Choroid plexus epithelial cell (primary cell): ENCODE measurements at regions not wholly inside any gene's neighbourhood (a gene's known extent, or its start where the extent isn't known, plus 50 kb on each side); places are given as distances from the start of the nearest gene placed in this dataset.

Experiments
- DNase-seq: peaks from one replicate; pipeline ENCODE4 v3.0.0-alpha.2; 2010; ENCODE audit warnings: low read depth
- H3K4me3 ChIP-seq: 2 replicates; pipeline ENCODE4 v1.5.1; 2011; ENCODE audit warnings: low read depth, mild to moderate bottlenecking, control low read depth, low read length, moderate library complexity
- TF ChIP-seq, protein P1 (sequence below): conservative IDR thresholded peaks from 2 replicates; pipeline ENCODE4 v1.5.1; 2011; ENCODE audit warnings: low read depth, mild to moderate bottlenecking, control low read depth, inconsistent platforms, low read length, moderate library complexity

DNA sequence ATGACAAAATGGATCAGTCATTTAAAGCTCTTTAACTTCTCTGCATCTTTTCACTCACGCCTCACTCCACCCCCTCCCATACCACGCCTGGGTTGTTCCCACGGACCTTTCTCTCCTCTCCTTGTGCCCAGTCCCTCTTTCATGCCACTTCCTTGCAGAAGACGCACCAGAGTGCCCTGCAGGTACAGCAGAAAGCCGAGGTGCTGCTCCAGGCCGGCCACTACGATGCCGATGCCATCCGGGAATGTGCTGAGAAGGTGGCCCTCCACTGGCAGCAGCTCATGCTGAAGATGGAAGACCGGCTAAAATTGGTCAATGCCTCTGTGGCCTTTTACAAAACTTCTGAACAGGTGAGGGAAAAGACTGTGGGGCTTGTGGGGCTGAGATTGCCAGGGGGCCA, 296.1 kb upstream of the UMPS start:
- no peak for DNase-seq
- TF ChIP-seq, protein P1, sequence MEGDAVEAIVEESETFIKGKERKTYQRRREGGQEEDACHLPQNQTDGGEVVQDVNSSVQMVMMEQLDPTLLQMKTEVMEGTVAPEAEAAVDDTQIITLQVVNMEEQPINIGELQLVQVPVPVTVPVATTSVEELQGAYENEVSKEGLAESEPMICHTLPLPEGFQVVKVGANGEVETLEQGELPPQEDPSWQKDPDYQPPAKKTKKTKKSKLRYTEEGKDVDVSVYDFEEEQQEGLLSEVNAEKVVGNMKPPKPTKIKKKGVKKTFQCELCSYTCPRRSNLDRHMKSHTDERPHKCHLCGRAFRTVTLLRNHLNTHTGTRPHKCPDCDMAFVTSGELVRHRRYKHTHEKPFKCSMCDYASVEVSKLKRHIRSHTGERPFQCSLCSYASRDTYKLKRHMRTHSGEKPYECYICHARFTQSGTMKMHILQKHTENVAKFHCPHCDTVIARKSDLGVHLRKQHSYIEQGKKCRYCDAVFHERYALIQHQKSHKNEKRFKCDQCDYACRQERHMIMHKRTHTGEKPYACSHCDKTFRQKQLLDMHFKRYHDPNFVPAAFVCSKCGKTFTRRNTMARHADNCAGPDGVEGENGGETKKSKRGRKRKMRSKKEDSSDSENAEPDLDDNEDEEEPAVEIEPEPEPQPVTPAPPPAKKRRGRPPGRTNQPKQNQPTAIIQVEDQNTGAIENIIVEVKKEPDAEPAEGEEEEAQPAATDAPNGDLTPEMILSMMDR = no peak
- H3K4me3 ChIP-seq = no peak overlapping the region

DNA sequence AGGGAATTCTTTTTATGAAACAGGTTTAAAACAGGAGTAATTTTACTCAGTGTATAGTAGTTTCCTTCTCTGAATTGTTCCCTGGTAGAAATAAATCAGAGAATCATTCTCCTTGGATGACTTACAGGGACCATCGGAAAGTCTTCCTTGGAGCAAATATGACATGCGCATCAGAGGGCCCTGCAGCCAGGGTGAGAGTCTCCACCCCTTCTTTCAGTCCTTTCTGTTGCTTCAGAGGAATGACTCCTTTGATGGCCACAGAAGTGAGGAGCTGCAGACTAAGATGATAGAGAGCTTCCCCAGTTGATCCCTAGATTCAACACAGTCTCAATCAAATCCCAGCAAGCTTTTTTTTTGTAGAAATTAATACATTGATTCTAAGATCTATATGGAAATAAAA, 294.8 kb upstream of the UMPS start:
- DNase-seq = no peak
- no peak overlapping the region for H3K4me3 ChIP-seq
- TF ChIP-seq, protein P1 = no peak

DNA sequence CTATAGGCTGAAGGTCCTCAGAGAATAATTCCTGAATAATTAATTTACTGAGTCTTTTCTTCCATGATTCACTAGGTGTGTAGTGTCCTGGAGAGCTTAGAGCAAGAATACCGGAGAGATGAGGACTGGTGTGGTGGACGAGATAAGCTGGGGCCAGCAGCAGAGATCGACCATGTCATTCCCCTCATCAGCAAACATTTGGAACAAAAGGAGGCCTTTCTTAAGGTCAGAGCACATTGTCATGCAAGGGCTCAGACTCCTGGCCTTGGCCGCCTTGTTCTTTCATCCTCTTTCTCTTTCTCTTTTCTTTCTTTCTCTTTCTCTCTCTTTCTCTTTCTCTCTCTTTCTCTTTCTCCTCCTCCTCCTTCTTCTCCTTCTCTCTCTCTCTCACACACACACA, 291.4 kb upstream of the UMPS start:
- no peak for DNase-seq
- no peak overlapping the region for H3K4me3 ChIP-seq
- TF ChIP-seq, protein P1 = no peak

DNA sequence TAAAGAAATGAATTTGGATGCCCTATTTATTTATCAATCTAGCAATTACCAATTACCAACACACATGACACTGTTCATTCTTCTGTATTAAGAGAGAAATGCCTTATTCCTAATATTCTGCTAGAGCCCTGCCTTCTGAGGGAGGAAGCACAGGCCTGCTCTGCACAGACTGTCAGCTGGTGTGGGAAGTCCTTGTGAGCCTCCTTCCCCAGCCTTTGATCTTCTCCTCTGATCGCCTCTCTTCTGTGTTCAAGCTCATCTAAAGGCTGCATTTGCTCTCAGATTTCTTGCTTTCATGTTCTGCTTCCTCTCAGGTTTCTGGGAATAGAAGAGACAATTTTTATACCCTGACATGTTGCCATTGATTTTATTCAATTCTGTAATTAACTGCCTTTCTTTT, 290.6 kb upstream of the UMPS start:
- no peak overlapping the region for H3K4me3 ChIP-seq
- TF ChIP-seq, protein P1 = no peak
- no peak for DNase-seq

DNA sequence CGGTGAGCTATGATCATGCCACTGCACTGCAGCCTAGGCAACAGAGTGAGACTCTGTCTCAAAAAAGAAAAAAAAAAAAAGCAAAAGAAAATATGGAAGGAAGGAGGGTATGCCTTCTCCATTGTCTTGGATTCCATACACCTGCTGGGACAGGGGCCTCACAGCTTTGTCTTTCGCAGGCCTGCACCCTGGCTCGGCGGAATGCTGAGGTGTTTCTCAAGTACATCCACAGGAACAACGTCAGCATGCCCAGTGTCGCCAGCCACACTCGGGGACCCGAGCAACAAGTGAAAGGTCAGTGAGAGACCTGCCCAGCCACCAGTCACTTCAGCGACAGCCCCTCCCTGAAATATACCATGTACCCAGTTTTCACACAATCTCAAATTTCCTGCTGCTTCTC, 288.5 kb upstream of the UMPS start:
- DNase-seq = no peak
- H3K4me3 ChIP-seq = no peak overlapping the region
- TF ChIP-seq, protein P1 = no peak

DNA sequence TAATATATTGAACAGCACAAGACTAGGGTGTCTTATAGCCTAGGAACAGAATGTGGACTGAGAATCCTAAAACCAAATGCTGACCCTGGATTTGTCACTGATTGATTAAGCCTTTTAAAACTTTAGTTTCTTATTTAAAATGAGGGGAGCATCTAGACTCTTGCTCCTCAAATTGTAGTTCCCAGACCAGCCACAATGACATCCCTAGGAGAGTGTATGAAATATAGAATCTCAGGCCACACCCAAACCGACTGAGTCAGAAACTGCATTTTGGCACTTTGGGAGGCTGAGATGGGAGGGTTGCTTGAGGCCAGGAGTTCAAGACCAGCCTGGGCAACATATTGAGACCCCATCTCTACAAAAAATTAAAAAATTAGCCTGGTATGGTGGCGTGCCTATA, 287.8 kb upstream of the UMPS start:
- no peak overlapping the region for H3K4me3 ChIP-seq
- no peak for DNase-seq
- TF ChIP-seq, protein P1 = peak; percentile 9

DNA sequence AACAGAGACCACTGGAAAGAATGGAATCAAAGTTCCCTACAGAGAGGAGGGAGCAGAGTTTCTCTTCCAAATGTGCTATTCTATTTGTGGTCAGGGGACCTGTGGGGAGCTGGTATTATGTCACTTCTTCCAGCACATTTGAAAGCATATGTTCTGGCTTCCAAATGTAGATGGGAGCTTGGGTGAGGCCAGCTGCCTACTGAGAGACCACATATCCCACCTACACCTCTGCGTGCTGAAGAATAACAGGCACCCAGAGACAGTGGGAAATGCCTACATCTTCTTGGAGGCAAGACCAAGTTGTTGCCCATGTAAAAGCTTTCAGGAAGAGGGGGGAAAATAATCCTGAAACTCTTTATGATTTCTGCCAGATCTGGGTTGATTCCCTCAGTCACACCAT, 286.8 kb upstream of the UMPS start:
- TF ChIP-seq, protein P1 = no peak
- H3K4me3 ChIP-seq = no peak overlapping the region
- no peak for DNase-seq
